HG02885 (cell line): ENCODE measurements at regions not wholly inside any gene's neighbourhood (a gene's known extent, or its start where the extent isn't known, plus 50 kb on each side); places are given as distances from the start of the nearest gene placed in this dataset.
"Not testable (repeated sequence)": the region's sequence is repeated elsewhere in the genome, so short reads cannot be mapped to it uniquely, and the experiment has no call there.

Experiments used
- ATAC-seq: cut with Tn5 transposase; IDR thresholded peaks from one replicate; pipeline ENCODE4 v1.9.1; 2021; ENCODE audit warnings: mild to moderate bottlenecking; ENCODE audit not compliant: unreplicated experiment, poor library complexity

GRCh38 chr2:198289811-198290210 lies 485.4 kb downstream of the PLCL1 start:
- no peak for ATAC-seq

GRCh38 chr2:198287706-198288105 lies 483.3 kb downstream of the PLCL1 start:
- no peak for ATAC-seq

GRCh38 chr2:198285216-198285615 lies 480.8 kb downstream of the PLCL1 start:
- no peak for ATAC-seq

DNA sequence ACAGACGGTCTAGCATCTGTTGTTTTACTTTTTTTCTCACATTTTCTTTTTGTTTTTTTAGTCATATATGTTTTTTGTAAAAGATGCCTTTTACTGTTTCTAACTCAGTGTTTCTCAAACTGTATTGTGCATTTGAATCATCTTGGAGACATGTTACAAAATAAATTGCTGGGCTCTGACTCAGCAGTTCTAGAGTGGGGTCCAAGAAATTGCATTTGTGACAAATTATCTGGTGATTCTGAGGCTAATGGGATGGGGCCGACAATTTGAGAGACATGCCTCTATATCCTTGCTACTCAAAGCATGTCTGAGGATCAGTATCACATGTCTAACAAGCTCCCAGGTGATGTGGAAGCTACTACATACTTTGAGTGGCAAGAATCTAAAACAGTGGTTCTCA lies 478.8 kb downstream of the PLCL1 start:
- no peak for ATAC-seq

DNA sequence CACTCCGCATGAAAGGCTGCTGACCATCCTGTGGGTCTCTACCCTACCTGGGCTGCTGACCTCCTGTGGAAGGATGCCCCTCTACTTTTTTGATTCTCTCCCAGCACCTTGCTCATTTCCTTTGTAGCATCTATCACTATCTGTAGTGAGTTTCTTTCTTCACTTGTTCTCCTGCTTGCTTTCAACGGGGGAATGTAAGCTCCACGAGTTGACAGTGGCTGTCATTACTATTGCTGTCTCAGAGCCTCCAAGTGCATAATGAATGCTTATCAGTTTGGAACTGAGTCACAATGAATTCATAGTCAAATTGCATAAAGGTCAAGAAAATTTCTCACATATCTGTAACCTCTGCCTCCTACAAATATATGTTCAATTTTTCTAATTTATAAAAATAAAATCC lies 477.7 kb downstream of the PLCL1 start:
- ATAC-seq = no peak

DNA sequence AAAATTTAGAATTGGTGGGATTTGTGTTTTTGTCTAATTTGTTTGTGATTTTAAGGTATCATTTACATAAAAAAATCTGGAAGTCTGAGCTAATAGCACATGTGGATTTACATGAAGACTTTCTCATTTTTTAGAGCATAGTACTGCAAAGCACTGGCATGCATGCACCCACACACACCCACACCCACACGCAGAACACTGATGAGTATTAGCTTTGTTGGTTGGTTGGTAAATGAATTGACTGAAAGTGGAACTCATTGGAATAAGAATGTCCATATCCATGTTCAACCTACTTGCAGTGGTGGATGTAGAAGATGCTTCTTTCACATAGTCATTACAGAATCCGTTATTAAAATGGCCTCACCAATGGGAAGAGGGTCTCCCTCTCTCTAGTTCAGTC lies 475.8 kb downstream of the PLCL1 start:
- ATAC-seq = no peak

GRCh38 chr2:198279026-198279425 lies 474.6 kb downstream of the PLCL1 start:
- ATAC-seq = no peak

GRCh38 chr2:198277181-198277580 lies 472.8 kb downstream of the PLCL1 start:
- no peak for ATAC-seq

DNA sequence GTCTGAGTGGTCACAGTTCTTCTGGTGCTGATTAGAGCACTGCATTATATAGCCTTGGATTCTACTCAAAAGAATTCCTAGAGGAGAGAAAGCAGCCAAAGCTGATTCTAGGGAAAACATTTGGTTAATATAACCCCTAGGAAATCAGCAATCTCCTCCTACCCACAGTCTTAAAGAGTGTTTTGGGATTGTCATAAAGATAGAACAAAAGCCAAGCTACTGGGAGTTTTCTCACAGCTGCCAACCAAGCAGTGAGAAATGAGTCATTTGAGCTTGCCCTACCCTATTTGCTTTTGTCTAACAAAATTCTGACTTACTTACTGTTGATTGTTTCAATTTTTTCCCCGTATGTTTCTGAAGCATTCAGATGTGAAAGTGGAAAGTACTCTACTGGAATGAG lies 469.3 kb downstream of the PLCL1 start:
- no peak for ATAC-seq

- ATAC-seq = not testable (repeated sequence)
Observed at GRCh38 chr2:198270157-198270556, 465.8 kb downstream of the PLCL1 start.

GRCh38 chr2:198268519-198268918 lies 464.1 kb downstream of the PLCL1 start:
- no peak for ATAC-seq

- no peak for ATAC-seq
Observed at GRCh38 chr2:198259496-198259895, 455.1 kb downstream of the PLCL1 start.

- no peak for ATAC-seq
Observed at GRCh38 chr2:198254536-198255090, 450.2 kb downstream of the PLCL1 start.

- ATAC-seq = no peak
Observed at GRCh38 chr2:198253995-198254394, 449.6 kb downstream of the PLCL1 start.

DNA sequence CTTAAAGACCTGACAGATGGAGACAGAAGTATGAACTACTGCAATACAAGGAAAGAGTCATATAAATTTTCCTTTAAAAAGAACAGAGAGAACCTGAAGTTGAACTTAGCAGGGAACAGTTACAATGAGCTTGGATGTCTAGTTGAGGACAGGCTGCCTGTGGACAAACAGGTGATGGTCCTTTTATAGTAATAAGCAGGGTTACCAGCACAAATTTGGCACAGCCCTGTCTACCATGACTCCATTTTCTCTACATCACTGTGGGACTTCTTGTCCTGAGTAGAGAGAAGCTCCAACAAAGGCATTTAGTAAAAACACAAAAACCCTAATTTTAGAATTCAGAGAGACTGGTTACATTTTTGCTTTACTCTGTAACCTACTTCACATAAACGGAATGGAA lies 448.1 kb downstream of the PLCL1 start:
- no peak for ATAC-seq

GRCh38 chr2:198242093-198242492 lies 437.7 kb downstream of the PLCL1 start:
- no peak for ATAC-seq

GRCh38 chr2:198238429-198238828 lies 434.0 kb downstream of the PLCL1 start:
- ATAC-seq = no peak

DNA sequence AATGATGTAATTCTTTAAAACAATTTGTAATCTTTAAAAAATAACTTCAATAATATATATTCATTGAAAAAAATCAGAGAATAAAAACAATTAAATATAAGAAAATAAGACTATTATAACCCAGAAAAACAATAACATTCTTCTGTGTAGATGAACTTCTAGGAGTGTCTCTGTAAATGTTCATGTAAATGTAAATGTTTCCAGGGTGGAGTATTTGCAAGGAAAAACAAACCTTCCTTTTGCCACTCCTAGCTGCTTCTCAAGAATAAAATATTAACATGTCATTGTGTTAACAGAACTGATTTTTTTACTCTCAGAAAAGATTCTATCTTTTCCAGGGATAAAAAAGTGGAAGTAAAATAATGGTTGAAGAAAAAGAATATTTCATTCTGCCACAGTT lies 431.9 kb downstream of the PLCL1 start:
- no peak for ATAC-seq

DNA sequence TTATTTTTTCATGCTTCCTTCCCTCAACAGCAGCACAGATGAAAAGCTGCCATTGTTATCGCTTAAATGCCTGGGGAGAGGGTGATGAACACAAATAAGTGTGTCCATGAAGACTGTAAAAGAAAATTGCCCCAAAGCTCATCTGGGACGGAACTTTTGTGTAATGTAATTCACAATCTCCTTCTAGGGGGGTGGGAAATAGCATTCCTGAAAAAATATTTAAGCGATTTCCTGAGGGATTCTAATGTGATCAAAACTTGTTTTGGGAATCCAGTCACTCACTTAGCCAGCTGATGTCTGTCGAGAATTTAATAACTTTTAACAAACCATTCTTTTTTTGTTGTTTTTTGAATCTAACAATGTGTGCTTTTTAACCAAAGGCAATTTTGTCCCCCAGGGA lies 427.9 kb downstream of the PLCL1 start:
- no peak for ATAC-seq

DNA sequence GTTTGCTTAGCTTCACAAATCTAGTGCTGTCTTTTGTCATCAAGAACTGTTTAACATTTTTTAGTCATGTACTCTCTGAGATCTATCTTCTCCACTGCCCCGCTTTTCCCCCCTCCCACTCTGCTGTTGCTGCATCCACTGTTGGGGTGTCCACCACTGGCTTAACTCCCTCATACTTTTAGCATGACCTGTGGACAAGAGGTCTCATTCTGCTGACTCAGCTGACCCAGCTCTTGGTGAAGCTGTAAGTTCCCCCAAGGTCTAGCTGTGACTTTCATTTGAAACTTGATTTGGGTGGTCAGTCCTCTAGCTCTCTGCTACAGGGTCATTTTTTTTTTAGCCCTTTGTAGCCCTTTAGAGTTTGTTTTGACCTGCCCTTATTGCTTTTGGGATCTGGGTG lies 427.2 kb downstream of the PLCL1 start:
- no peak for ATAC-seq

- ATAC-seq = no peak
Observed at GRCh38 chr2:198220763-198221610, 416.6 kb downstream of the PLCL1 start.

GRCh38 chr2:198219292-198219691 lies 414.9 kb downstream of the PLCL1 start:
- no peak for ATAC-seq
